ENCODE measurements at regions not wholly inside any gene's neighbourhood (a gene's known extent, or its start where the extent isn't known, plus 50 kb on each side); places are given as distances from the start of the nearest gene placed in this dataset.

DNA sequence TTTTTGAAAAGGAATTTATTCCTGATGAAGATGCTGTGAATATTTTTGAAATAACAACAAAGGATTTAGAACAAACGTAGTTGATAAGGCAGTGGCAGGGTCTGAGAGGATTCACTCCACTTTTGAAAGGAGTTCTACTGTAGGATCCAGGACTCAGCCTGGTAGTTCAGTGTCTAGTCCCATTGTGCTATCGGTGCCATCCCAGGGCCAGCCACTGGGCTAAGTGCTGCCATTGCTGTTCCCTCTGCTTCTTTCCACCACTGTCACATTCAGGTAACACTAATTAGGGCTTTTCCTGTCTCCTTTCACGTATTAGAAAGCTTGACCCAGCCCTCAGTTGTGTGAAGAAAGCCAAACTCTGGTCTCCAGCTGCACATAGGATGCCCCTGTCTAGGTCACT, 177.3 kb downstream of the TEX36 start:
- no peak for TF ChIP-seq POLR2A (IDR thresholded peaks at IDR 0.05; ENCODE audit: low read length)
- no peak for TF ChIP-seq GATA1 (IDR thresholded peaks at IDR 0.05; ENCODE audit: low read depth, low read length)

All from erythroblast (primary cell).